Hematopoietic multipotent progenitor cell treated with erythropoietin and hydrocortisone succinate and interleukin-3 and kit ligand, for 4 days (in vitro differentiated cells): ENCODE measurements at regions not wholly inside any gene's neighbourhood (a gene's known extent, or its start where the extent isn't known, plus 50 kb on each side); places are given as distances from the start of the nearest gene placed in this dataset.
"Not testable (repeated sequence)": the region's sequence is repeated elsewhere in the genome, so short reads cannot be mapped to it uniquely, and the experiment has no call there.

Experiments
- DNase-seq: peaks from one replicate; pipeline ENCODE4 v3.0.0-alpha.2; 2015

GRCh38 chr1:58249737-58250586 is 296.6 kb downstream of the OMA1 start:
- DNase-seq, result peak; percentile 66

DNA sequence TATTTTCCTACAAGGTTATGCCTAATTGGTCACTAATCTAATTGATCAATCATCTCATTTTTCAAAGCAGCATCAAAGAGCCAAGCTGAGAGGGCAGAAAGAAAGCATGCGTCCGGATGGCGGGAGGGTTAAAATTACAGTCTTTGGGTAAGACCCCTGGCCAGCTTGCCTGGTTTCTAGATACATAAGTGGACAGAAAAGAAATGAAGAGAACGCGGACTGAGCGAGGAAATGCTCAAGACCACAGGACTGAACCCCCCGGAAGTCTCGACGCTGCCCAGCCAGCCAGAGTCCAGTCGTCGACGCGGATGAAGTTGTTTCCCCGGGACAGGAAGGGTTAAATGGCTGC is 297.2 kb downstream of the OMA1 start:
- no peak for DNase-seq

DNA sequence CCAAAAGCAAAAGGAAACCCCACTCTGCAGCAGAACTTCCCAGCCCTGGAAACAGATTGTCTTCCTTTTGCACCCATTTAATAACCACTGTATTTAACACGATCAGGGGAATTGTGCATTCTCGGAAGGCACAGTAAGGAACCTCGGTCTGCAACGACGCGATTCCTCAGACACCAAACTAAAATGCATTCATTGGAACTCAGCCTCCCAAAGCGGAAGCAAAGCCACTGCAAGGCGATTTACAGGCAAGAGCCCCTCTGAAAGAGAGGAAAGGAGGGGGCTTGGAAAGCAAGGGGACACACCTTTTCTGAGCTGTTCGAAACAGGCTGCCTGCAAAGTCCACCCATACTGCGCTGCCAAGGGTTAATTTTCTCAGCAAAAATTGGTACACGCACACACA is 297.7 kb downstream of the OMA1 start:
- no peak for DNase-seq

DNA sequence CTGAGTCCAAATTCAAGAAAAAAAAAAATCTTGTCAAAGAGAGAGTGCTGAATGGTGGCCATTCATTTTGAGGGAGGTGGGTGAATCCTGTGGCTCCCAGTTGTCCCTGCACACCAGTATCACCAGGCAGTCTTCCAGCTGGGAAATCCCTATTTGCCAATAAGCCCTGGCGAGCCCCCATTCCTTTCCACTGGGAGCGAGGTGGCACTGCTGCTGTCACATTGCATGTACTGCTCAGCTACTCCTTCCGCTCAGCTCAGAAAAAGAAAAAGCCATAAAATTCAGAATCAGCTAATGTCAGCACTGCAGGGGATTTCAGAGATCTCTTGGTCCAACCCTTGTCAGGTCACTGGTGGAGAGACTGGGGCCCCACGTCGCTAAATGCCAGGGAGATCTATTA is 298.5 kb downstream of the OMA1 start:
- DNase-seq, result no peak

GRCh38 chr1:58246549-58246948 is 300.0 kb downstream of the OMA1 start:
- DNase-seq, result no peak

GRCh38 chr1:58244872-58245271 is 301.7 kb downstream of the OMA1 start:
- DNase-seq, result no peak

DNA sequence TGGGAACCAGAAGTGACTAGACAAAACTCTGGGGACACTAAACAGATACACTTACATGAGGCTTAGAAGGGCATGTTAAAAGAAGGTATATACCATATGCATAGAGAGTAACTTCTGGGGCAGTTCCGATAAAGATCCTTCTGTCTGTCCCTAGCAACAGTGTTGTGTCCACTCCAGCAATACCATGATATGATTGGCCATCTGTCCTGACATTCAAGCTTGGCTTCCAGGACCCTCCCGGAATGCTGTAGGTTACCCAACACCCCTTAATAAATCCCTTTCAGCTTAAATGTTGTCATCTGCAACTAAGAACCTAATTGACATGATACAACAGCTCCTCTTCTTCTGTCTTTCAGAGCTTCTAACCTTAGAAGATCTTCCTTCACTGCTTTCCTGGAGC is 307.7 kb downstream of the OMA1 start:
- no peak for DNase-seq

DNA sequence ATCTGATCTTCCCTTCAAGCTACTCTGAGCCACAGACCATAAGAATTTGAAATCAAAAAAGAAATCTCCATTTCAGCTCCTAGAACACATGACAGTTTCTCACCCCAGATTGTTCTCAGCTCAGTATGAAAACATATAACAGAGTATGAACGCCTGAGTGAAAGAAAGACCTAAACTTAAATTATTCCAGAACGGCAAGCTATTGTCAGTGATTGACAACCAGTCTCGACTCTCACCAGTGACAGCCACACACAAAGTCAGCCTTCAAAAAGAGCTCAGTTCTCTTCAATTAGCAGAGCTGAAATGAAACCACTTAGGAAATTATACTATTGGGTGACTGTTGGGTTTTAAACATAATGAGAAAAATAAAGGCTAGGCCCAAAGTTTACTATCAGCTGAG is 312.8 kb downstream of the OMA1 start:
- no peak for DNase-seq

DNA sequence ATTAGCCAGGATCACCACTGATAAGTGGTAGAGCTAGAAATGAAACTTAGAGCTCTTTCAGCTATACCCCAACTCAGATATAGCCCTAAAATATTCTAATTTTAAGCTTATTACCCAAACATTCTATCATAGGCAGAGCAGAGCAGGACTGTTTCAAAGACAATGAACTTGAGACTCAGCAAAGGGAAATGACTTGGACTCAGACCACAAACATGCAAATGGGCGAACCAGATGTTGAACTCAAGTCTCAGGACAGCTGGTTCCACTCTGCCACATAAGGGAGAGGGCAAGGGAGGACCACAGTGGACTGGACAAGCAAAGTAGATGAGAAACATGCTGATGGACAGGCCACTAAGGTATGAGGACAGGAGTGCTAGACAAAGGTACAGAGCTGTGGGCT is 315.3 kb downstream of the OMA1 start:
- DNase-seq, result no peak

DNA sequence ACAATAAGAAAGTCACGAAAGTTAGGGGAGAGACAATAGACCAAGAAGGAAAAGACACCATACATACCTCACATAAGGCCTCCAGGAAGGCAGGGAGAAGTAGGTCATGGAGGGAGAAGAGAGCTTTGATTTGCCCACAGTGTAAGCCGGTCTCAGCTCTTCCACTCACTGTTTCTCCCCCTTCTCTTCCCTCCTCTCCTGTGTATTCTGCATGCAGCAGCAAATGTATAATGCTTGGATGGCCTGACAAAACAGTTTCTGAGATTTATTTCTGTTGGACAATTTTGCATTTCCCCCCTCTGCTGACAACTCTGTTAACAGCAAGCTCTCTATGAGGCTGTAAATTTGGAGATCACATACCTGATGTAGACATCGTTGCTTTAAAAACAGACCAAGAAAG is 318.9 kb downstream of the OMA1 start:
- no peak for DNase-seq

GRCh38 chr1:58223522-58223921 is 323.0 kb downstream of the OMA1 start:
- no peak for DNase-seq

DNA sequence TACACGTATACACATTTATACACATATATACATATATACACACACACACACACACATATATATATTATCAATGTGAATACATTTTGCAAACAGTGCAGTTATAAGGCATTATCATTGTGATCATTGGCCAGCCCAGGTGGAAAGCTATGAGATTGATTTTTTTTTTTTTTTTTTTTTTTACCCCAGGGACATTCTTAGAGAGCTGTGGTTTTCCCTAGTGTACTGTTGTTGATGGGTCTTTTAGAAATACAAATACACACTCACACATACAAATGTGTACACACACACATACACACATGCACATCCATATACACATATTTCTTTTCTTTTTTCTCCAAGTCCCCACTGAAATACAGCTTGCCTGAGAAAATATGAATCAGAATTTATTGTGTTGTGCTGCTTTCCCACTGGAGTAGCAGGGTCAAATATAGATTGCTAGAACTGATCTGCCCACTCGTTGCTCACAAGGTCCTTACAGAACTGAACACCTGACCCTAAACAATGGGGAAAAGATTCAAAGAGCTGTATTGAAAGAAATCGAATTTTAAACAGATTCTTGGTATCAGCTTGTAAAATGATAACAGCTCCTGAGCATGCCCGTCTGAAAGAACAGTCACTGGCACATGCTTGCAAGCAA is 325.6 kb downstream of the OMA1 start:
- DNase-seq, result no peak

GRCh38 chr1:58216169-58216568 is 330.4 kb downstream of the OMA1 start:
- not testable (repeated sequence) for DNase-seq

DNA sequence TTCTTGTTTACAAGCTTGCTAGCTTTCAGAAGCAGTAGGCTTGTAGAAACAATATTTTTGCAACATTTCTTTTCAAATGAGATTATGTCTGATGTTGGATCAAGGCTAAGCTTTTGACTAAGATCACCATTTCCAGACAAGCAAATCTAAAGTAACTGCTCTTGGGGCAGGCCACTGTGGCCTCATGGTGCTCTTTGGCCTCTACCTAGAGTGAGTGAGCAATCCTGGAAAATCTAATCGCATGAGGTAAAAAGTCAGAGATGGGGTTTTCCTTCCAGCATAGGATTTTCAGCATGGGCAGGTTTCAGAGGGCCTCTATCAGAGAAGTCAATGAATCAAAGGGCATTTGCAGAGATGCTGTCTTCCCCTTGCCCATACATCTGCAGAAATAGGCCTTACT is 331.9 kb downstream of the OMA1 start:
- DNase-seq, result no peak

- DNase-seq, result no peak
These were observed 334.7 kb downstream of the OMA1 start for GRCh38 chr1:58211869-58212268.

GRCh38 chr1:58209575-58209974 is 337.0 kb downstream of the OMA1 start:
- peak; percentile 3 for DNase-seq

DNA sequence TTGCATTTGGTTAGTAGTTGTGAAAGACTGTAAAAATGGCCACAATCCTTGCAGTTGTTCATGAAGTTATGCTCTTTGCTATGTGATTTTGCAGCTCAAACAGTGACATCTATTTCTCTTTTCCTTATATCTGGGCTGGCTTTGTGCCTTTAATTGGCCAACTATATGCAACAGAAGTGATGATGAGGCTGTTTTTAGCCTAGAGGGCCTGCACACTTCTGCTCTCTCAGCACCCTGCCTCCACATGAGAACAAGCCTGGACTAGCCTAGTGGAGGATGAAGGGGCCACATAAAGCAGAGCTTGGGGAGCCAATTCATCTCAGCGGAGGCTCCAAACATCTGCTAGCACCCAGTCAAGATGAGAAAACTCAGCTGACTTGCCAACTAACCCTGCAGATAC is 339.8 kb downstream of the OMA1 start:
- DNase-seq, result no peak

DNA sequence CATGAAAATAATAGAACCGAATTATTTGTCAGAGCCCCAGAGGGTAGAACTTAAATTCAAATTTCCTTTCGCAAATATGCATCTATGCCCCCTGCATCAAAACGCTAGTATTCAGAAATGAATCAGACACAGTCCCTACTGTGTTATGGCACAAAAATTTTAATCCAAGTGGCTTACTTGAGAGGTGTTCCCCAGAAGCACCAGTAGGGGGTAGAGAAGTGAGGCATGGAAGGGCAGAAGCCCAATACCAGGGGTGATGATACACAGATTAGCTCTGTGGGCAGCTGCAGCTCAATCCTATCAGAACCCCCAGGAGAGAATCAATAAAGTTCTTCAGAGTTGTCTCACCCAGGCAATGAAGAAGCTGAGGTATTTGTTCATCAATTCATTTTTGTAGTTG is 342.2 kb downstream of the OMA1 start:
- DNase-seq, result peak; percentile 30

DNA sequence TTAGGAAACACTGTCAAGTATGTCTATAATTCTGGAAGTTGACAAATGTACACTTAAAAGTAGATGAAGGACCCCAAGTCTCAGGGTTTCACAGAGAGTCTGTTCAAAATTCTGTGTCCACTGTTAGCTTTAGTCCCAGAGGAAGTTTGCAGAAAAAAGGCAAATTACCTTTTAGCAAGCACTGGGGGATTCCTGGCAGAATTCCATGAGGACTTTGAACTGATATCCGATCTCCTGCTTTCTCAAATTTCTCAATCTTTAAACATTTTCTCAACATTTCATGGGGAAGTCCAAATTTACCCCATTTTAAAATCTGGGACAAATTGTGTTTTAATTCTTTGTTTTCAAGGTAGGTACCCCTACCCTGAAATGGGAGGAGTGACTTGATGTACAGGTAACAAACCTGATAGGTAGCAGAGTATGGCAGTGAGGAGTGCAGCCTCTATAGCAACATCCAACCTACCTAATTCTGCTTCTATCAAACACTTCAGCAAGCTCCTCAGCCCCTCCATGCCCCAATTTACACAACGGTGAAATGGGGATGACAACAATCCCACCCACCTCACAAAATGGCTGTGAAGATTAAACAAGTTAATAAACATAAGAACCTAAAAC is 344.9 kb downstream of the OMA1 start:
- no peak for DNase-seq

DNA sequence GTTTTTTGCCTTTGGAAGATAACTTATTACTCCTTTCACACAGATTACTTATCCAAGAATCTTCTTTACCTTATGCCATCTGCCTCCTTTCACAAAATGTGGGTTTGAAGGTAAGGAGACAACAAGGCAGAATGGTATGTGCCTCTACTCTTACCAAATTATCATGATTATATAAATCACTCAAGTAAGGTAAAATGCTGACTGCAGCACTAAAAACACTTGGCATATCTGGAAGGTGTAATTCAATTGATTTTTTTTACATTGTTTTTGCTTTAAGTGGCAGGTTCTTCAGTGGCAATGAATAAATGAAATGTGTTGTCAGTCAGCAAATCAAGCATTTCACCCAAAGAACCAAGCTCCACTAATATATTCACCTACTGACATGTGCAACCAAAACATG is 346.1 kb downstream of the OMA1 start:
- no peak for DNase-seq

GRCh38 chr1:58197811-58198210 is 348.7 kb downstream of the OMA1 start:
- DNase-seq, result no peak

GRCh38 chr1:58190267-58190988 is 356.1 kb downstream of the OMA1 start:
- DNase-seq, result no peak

DNA sequence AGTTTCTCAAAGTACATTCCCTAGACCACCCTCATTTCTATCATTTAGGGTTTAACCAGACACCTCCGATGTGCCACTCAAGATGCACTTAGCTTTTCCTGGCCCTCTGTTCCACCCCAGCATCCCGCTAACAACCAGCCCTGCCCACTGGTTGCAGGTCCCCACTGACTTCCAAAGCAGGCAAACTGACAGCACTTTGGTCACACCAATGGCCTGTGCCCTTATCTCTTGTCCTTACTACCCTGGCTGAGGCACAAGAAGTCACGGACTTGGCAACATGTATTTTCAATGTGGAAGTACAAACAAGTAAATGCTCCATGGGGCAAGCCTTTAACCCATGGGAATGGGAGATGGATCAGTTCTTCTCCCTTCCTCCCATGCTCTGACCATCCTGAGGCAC is 357.1 kb downstream of the OMA1 start:
- no peak for DNase-seq

DNA sequence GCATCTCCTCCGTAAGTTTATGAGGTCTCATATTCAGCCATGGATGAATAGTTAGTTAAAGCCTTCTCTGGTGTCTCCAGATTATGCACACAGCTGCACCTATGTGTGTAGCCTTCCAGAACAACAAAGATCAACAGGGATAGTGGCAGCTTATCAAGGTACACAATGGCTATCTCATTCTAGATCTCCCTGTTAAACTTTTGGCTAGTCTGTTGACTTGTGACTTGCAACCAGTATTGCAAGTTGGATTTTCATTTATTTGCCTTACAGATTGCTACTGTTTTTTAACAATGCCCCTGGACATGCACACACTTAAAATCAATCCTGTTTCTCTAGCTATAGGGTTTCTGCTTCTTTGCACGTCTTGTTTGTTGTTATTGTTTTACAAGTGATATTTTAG is 363.2 kb downstream of the OMA1 start:
- DNase-seq, result no peak
